ENCODE measurements at regions not wholly inside any gene's neighbourhood (a gene's known extent, or its start where the extent isn't known, plus 50 kb on each side); places are given as distances from the start of the nearest gene placed in this dataset.

DNA sequence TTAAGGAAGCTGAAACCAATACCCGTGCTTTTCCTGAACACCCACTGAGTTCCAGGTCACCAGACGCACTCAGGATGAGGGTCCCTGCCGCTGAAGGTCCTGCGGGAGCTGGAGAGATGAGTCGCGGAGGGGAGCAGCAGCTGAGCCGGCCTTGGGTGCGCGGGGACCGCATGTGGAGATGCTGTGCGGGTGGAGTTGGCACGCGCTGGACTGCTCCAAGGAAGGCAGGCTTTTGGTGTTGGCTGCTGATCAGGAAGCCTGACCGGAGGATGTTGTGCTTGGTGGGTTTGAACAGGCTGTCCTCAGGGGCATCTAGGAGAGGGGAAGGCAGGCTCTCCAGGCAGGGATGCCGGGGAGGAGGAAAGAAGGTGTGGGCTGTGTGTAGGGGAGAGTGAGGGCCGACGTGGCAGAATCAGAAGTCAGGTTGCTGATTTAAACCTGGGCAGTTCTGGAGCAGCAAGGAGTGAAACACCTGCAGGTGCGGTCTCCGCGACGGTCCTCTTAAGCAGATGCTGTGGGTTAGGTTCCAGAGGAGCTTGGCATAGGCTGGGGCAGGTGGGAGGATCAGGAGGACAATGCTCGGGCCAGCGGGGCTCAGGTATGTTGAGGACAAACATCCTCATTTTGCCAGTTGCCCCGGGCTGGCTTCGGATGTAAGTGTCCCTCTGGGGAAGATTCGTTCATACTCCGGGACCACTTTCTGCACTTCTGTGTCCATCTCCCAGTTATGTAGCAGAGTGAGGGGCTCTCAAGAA lies 197.5 kb upstream of the B3GAT1 start:
- intact Hi-C loops (cut with DNase I; ENCODE audit: low total_unique reads): no loop called here
- WGBS, 2 donors: 82 to 84% methylated on average over 27 of the region's 27 CpGs
- DNase-seq (ENCODE audit: low spot score in 2 of 2): no peak
- H3K4me3 ChIP-seq (ENCODE audit: low read depth, poor library complexity, severe bottlenecking): no peak overlapping the region
- TF ChIP-seq POLR2A (IDR thresholded peaks at IDR 0.05) (no peak), CTCF (IDR thresholded peaks at IDR 0.05) (no peak)

DNA sequence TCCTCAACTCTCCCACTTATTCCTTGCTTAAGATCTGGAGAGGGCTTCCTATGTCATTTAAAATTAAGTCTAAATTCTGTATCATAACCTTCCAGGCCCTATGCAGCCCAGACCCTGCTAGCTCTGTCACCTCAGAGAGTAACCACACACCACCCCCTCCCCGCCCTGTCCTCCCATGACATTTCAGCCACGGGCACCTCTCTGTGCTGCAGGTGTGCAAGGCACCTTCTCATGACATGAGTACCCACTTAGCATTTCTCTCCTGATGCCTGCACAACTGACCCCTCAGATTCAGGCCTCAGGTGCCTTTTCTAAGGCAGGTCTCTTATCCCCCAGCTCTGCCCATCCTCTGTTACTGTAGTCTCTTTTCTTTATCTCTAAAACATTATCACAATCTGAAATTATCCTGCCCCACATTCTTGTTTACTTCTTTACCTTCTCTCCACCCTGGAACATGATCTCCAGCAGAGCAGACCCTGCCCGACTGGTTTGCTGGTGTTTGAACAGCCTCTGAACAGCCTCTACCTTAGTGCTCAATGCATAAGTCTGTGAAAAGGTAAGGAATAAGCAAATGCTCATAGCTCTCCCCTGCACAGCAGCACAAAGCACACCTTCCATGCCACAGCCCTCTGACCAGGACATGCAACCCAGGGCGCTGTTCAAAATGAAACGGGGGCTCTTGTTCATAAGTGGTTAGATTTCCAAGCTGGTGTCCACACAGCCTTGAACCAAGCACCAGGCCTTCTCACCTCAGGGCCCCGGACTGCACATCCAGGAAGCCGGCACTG lies 196.1 kb upstream of the B3GAT1 start:
- TF ChIP-seq CTCF (IDR thresholded peaks at IDR 0.05): no peak
- no peak for TF ChIP-seq POLR2A (IDR thresholded peaks at IDR 0.05)
- H3K4me3 ChIP-seq (ENCODE audit: low read depth, poor library complexity, severe bottlenecking): no peak overlapping the region
- no peak for DNase-seq (ENCODE audit: low spot score in 2 of 2)
- intact Hi-C loops (cut with DNase I; ENCODE audit: low total_unique reads): no loop called here
- 72 to 74% methylated on average over 7 of the region's 7 CpGs for WGBS, 2 donors

- TF ChIP-seq CTCF (IDR thresholded peaks at IDR 0.05) (no peak), POLR2A (IDR thresholded peaks at IDR 0.05) (no peak)
- no peak for DNase-seq (ENCODE audit: low spot score in 2 of 2)
- whole genome bisulfite sequencing, 2 donors: 70 to 74% methylated on average over 6 of the region's 6 CpGs
- intact Hi-C loops (cut with DNase I; ENCODE audit: low total_unique reads): no loop called here
- H3K4me3 ChIP-seq (ENCODE audit: low read depth, poor library complexity, severe bottlenecking): no peak overlapping the region
Observed at GRCh38 chr11:134606251-134606650, 194.2 kb upstream of the B3GAT1 start.

- intact Hi-C loops (cut with DNase I; ENCODE audit: low total_unique reads): no loop called here
- DNase-seq (ENCODE audit: low spot score in 2 of 2): no peak
- H3K4me3 ChIP-seq (ENCODE audit: low read depth, poor library complexity, severe bottlenecking): no peak overlapping the region
- WGBS, 2 donors: 61 to 86% methylated on average over 3 of the region's 3 CpGs
- TF ChIP-seq CTCF (IDR thresholded peaks at IDR 0.05): no peak
- no peak for TF ChIP-seq POLR2A (IDR thresholded peaks at IDR 0.05)
Observed at GRCh38 chr11:134604886-134605285, 192.8 kb upstream of the B3GAT1 start.

GRCh38 chr11:134599299-134599771 lies 187.3 kb upstream of the B3GAT1 start:
- DNase-seq (ENCODE audit: low spot score in 2 of 2): peak in 1 of 2 donors; percentile 46

More at GRCh38 chr11:134599299-134599771, 187.3 kb upstream of the B3GAT1 start:
- 33 to 39% methylated on average over 6 of the region's 6 CpGs for WGBS, 2 donors
- intact Hi-C loops (cut with DNase I; ENCODE audit: low total_unique reads): no loop called here
- TF ChIP-seq POLR2A (IDR thresholded peaks at IDR 0.05) (no peak), CTCF (IDR thresholded peaks at IDR 0.05) (no peak)
- no peak overlapping the region for H3K4me3 ChIP-seq (ENCODE audit: low read depth, poor library complexity, severe bottlenecking)

Data from lower leg skin (tissue), 4 donors.